ENCODE measurements at regions not wholly inside any gene's neighbourhood (a gene's known extent, or its start where the extent isn't known, plus 50 kb on each side); places are given as distances from the start of the nearest gene placed in this dataset.

- no peak for TF ChIP-seq CTCF (conservative IDR thresholded peaks at IDR 0.05; ENCODE audit: low read length)
- TF ChIP-seq EZH2phosphoT487 (IDR thresholded peaks at IDR 0.05; ENCODE audit: borderline replicate concordance, low read depth, low read length): no peak
These were observed 832.3 kb upstream of the SLC10A2 start for GRCh38 chr13:103898481-103898880.

Data from OCI-LY7 (cell line).